KMS-11 (cell line): ENCODE measurements at regions not wholly inside any gene's neighbourhood (a gene's known extent, or its start where the extent isn't known, plus 50 kb on each side); places are given as distances from the start of the nearest gene placed in this dataset.

Experiments used
- H2AFZ ChIP-seq: fragments of 200-600 bp; sonication (generic); 2 replicates; pipeline ENCODE4 v1.6.1; 2016; ENCODE audit warnings: antibody characterized with exemption, mixed run types, low read depth
- H3K27ac ChIP-seq: fragments of 200-600 bp; sonication (generic); 2 replicates; pipeline ENCODE4 v1.6.1; 2016; ENCODE audit warnings: mild to moderate bottlenecking, mixed run types
- H3K27me3 ChIP-seq: fragments of 200-600 bp; sonication (generic); 2 replicates; pipeline ENCODE4 v1.6.1; 2017; ENCODE audit warnings: mild to moderate bottlenecking, low read depth, mixed run types, moderate library complexity; ENCODE audit not compliant: insufficient read depth
- H3K36me3 ChIP-seq: fragments of 200-600 bp; sonication (generic); 2 replicates; pipeline ENCODE4 v1.6.1; 2017; ENCODE audit warnings: mild to moderate bottlenecking, mixed run types; ENCODE audit not compliant: insufficient read depth
- H3K4me1 ChIP-seq: fragments of 200-600 bp; sonication (generic); 2 replicates; pipeline ENCODE4 v1.6.1; 2016; ENCODE audit warnings: mild to moderate bottlenecking, low read depth, mixed run types; ENCODE audit not compliant: poor library complexity, severe bottlenecking
- H3K4me2 ChIP-seq: fragments of 200-600 bp; sonication (generic); 2 replicates; pipeline ENCODE4 v1.7.0; 2016; ENCODE audit warnings: mild to moderate bottlenecking, mixed run types
- H3K4me3 ChIP-seq: fragments of 200-600 bp; sonication (generic); IDR thresholded peaks from 2 replicates; pipeline ENCODE4 v1.6.1; 2017; ENCODE audit warnings: low read depth, low read length, mixed read lengths; ENCODE audit not compliant: insufficient read depth
- H3K79me2 ChIP-seq: fragments of 200-600 bp; sonication (generic); 2 replicates; pipeline ENCODE4 v1.6.1; 2016; ENCODE audit warnings: low read depth, mixed run types; ENCODE audit not compliant: insufficient read depth
- H3K9ac ChIP-seq: fragments of 200-600 bp; sonication (generic); 2 replicates; pipeline ENCODE4 v1.6.1; 2016; ENCODE audit warnings: mild to moderate bottlenecking, mixed run types
- H4K20me1 ChIP-seq: fragments of 200-600 bp; sonication (generic); 2 replicates; pipeline ENCODE4 v1.6.1; 2016; ENCODE audit warnings: mild to moderate bottlenecking, mixed run types; ENCODE audit not compliant: insufficient read depth
- TF ChIP-seq, protein P1 (sequence below): fragments of 200-600 bp; sonication (generic); conservative IDR thresholded peaks from 2 replicates; pipeline ENCODE4 v1.6.1; 2017; ENCODE audit warnings: low read depth, mild to moderate bottlenecking, antibody characterized with exemption, low read length, moderate library complexity, mixed read lengths

DNA sequence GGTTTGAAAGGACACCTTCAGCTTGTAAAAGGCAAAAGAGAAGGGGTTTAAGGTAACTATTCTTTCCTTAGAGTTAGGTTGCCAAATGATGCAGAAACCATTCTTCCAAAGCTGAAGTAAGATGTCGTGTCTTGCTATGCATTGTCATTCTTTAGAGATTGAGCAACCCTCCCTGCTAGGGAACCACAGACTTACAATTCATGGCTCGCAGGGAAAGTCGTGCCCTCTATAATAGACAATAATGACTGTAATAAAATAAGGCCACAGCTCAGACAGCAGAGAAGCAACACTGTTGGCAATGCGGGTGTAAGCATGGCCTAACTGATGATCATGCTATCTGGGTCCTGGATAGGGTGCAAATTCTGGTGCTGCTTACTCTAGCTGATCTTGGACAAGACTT lies 129.6 kb upstream of the CDH13 start:
- no peaks in the 10 kb centered on the region for H3K36me3 ChIP-seq
- no peaks in the 10 kb centered on the region for H3K4me1 ChIP-seq
- H3K27me3 ChIP-seq: no peaks in the 10 kb centered on the region
- no peak overlapping the region for H3K27ac ChIP-seq
- H3K9ac ChIP-seq: no peak overlapping the region
- H3K79me2 ChIP-seq: no peaks in the 10 kb centered on the region
- H3K4me2 ChIP-seq: no peak overlapping the region
- no peaks in the 10 kb centered on the region for H4K20me1 ChIP-seq
- H3K4me3 ChIP-seq: no peak overlapping the region
- TF ChIP-seq, protein P1, sequence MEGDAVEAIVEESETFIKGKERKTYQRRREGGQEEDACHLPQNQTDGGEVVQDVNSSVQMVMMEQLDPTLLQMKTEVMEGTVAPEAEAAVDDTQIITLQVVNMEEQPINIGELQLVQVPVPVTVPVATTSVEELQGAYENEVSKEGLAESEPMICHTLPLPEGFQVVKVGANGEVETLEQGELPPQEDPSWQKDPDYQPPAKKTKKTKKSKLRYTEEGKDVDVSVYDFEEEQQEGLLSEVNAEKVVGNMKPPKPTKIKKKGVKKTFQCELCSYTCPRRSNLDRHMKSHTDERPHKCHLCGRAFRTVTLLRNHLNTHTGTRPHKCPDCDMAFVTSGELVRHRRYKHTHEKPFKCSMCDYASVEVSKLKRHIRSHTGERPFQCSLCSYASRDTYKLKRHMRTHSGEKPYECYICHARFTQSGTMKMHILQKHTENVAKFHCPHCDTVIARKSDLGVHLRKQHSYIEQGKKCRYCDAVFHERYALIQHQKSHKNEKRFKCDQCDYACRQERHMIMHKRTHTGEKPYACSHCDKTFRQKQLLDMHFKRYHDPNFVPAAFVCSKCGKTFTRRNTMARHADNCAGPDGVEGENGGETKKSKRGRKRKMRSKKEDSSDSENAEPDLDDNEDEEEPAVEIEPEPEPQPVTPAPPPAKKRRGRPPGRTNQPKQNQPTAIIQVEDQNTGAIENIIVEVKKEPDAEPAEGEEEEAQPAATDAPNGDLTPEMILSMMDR: no peak
- no peak overlapping the region for H2AFZ ChIP-seq

DNA sequence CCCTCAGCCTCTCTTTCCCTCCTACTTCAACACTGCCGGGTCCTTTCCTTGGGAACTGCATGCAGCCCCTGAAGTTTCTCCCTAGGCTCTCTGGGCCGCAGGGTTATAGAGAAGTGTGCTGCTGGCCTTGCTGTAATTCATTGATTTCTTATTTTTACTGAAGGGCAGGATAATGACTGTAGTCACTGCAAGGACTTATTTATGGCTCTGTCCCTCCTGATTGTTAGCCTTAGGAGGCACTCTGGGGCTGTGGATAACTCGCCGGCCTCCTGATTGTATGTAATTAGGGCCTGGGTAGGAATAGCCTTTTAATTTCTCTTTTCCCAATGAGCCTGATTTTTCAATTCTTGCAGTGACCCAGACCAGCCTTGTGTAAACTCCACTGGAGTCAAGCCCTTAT lies 138.3 kb upstream of the CDH13 start:
- no peaks in the 10 kb centered on the region for H3K36me3 ChIP-seq
- H3K27me3 ChIP-seq: no peaks in the 10 kb centered on the region
- no peaks in the 10 kb centered on the region for H3K4me1 ChIP-seq
- H2AFZ ChIP-seq: no peak overlapping the region
- H3K4me3 ChIP-seq: no peak overlapping the region
- H3K27ac ChIP-seq: no peak overlapping the region
- H3K4me2 ChIP-seq: no peak overlapping the region
- H3K9ac ChIP-seq: no peak overlapping the region
- TF ChIP-seq, protein P1: no peak
- H3K79me2 ChIP-seq: no peaks in the 10 kb centered on the region
- H4K20me1 ChIP-seq: no peaks in the 10 kb centered on the region

DNA sequence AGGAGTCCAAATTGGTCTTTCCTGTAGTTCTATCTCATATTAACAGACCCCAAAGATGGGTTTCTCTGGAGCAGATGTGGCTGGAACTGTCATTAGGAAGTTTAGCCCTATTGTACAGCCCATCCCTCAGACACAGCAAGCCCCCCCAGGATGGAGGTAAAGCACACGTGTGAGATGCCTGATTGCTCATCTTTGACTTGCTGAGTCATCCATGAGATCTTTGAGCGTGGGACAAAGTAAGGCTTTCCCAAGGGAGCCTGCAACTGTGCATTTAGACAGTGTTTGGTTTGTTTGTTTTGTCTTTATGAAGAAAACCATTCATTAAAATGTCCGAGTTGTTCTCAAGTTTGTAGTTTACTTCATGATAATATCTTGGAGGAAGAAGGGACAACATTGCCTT lies 145.3 kb upstream of the CDH13 start:
- Histone ChIP-seq H3K27me3 (no peaks in the 10 kb centered on the region), H3K4me1 (no peaks in the 10 kb centered on the region), H3K27ac (no peak overlapping the region), H3K79me2 (no peaks in the 10 kb centered on the region), H4K20me1 (no peaks in the 10 kb centered on the region), H3K36me3 (no peaks in the 10 kb centered on the region), H2AFZ (no peak overlapping the region), H3K4me3 (no peak overlapping the region), H3K4me2 (no peak overlapping the region), H3K9ac (no peak overlapping the region)
- TF ChIP-seq, protein P1: no peak

- no peak overlapping the region for H3K9ac ChIP-seq
- H3K4me1 ChIP-seq: no peaks in the 10 kb centered on the region
- no peak overlapping the region for H3K4me3 ChIP-seq
- no peak overlapping the region for H3K4me2 ChIP-seq
- no peaks in the 10 kb centered on the region for H3K36me3 ChIP-seq
- no peak overlapping the region for H3K27ac ChIP-seq
- H2AFZ ChIP-seq: no peak overlapping the region
- H3K79me2 ChIP-seq: no peaks in the 10 kb centered on the region
- no peaks in the 10 kb centered on the region for H3K27me3 ChIP-seq
- no peaks in the 10 kb centered on the region for H4K20me1 ChIP-seq
- TF ChIP-seq, protein P1: no peak
Observed at GRCh38 chr16:82476786-82477185, 150.0 kb upstream of the CDH13 start.
